Activated CD4-positive, alpha-beta T cell treated with anti-CD3 and anti-CD28 coated beads, Interleukin-2, amount 50 U/mL, for 16 hours (primary cell): ENCODE measurements at regions not wholly inside any gene's neighbourhood (a gene's known extent, or its start where the extent isn't known, plus 50 kb on each side); places are given as distances from the start of the nearest gene placed in this dataset.

Experiments used
- DNase-seq: peaks from one replicate; pipeline ENCODE4 v3.0.0-alpha.2; 2020

DNA sequence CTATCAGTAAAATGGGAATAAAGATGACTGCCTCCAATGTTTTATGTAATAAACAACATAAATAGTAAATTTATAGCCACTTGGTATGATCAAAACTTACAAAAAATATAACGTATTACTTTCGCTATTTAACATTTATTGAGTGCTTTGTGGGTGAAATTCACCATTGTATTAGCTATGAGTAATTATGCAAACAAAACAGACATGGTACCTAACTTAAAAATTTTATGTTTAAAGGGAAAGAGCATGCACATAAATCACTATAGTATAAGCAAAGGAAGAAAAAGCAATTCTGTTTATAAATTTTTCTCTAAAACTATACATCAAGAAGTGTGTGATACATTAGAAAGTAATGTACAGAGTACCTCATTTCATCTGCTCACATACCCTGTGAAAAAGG is 1046.2 kb downstream of the NCAM2 start:
- DNase-seq, result no peak

DNA sequence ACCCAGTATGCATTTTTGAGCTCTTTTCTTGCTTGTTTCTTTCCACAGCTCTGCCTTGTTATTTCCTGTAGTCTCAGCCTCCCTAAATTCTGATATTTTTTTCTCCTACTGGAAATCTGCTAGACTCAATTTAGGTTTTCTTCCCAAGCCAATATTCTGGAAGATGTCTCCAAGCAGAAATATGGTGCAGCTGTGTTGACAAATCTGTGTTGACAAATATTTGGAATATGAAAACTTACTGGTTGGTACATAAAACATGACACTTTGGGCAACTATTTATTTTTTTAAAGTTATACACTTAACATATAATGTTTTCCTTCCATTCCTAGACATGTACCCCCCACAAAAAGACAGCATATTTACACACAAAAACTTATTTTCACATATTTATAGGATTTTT is 1048.4 kb downstream of the NCAM2 start:
- no peak for DNase-seq

DNA sequence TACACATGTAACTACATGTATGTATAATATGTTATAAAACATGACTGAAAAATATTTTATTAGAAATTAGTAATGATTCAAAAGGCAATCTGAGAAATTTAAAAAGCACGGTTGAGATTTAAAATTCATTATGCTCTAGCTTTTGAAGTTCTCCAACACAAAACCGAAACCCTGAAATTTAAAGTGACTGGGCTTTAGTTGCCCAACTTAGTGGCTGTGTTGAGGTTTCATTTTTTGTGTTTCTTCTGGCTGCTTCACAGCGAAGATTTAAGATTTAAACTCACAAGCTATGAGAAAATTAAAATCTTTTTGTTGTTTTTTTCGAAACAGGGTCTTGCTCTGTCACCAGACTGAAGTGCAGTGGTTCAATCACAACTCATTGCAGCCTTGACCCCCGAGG is 1058.7 kb downstream of the NCAM2 start:
- DNase-seq, result no peak

DNA sequence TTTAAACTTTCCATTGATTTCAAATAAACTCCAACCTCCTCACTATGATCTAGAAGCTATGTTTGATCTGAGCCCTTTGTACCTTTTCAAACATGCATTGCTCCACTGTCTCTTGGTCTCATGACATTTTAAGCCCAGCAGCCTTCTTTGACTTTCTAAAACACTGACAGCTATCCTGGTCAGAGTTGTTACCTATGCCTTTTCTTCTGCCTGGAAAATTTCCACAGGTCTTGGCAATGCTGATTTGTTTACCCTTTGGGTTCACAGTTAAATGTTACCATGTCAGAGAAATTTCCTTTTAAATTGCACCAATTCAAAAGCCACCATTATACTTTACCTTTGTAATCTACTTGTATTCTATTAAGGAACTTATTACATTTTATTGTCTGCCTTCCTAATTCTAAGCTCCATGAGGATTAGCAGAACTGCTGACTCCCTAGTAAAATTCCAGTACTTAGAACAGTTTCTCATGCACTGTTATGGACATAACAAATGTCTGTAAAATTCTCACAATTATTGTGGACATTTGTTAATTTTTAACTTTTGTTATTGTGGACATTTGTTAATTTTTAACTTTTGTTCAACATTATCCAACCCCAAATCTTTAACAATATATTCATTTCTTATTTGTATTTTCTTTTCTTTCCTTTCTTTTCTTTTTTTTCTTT is 1064.4 kb downstream of the NCAM2 start:
- no peak for DNase-seq

DNA sequence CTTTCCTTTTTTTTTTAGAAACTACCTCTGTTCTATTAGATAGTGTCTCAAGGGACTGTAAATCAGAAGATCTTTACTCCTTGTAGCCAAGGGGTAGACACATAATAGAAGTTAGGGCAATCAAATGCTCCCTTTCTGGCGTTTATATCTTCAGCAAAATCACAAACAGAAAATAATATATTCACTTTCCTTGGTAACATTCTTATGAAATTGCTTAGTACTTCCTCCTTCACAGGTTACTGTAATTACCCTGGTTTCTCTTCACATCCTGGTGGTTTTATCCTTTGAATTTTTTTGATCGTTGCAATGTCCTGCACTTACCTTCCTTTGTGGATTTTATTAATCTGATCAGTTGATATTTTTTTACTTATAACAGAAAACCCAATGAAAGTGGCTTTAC is 1064.9 kb downstream of the NCAM2 start:
- no peak for DNase-seq

DNA sequence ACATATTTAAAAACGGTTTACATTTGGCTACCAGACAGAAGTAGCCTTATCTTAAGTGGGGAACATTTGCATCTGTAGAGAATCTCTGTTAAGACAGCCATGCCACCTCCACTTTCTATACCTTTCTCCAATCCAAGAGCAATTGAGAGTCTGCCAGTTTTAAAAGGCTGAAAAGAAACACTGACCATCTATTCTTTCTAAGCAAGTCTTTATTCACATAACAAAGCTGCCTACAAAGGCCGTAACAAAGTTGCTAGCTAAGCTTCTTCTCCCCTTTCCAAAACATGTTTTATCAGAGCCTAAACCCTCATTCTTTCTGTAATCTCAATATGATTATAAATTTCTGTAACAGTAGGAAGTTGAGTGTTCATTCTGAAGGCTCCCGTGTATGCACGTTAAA is 1078.3 kb downstream of the NCAM2 start:
- no peak for DNase-seq

DNA sequence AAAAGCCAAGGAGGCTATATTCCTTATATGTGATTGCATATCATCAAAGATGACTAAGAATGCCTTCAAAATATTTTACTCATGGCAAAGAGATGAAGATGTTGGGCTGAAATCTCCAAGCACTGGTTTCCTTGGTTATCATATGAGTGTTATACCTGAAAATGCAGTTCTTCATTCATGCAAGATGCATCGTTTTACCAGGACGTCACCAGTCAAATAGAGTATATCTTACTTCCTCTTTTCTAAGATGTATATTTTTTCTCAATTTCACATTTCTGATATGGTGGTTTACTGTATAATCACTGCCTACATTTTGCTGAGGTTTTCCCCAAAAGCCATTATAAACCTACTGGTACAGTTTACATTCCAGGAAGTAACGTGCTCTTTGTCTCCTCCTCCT is 1085.7 kb downstream of the NCAM2 start:
- DNase-seq, result no peak

DNA sequence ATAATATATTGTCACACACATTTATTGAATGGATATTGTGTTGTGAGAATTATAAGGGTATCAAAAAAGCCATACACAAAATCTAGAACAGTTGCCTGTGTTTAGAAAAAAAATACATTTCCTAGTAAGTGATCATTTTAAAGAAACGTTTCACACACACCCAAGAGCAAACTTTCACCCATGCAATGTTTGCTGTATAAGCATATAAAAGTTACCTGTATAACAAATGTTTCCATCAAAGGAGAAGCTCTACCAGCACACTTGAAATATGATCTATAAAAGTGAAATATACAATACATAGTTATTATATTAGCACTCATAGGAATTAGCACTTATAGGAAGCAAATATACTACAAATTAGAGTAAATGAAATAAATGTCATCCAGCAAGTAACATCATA is 1098.1 kb downstream of the NCAM2 start:
- DNase-seq, result no peak

DNA sequence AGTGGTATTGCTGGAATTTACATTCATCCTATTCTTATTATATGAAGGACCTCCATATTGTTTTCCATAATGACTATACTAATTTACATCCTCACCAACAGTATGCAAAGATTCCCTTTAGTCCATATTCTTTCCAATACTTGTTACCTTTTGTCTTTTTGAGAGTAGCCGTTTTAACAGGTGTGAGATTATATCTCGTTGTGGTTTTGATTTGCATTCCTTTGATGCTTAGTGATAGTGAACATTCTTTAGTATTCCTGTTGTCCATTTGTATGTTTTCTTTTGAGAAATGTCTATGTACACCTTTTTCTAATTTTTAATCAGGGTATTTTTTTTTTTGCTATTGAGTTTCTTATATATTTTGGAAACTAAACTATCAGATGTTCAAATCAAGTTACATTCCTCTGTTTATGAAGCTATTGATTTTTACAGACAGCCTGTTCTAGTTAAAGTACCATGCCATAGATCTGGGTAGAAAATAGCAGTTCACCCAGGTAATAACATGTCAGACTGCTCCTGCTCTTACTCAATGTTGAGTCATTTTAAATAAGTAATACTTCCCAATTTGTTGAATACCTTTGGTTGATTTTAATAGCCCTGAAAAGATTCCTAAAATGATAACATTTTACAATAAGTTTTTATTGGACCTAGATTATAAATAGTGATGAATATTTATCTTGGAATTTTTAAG is 1108.7 kb downstream of the NCAM2 start:
- no peak for DNase-seq

DNA sequence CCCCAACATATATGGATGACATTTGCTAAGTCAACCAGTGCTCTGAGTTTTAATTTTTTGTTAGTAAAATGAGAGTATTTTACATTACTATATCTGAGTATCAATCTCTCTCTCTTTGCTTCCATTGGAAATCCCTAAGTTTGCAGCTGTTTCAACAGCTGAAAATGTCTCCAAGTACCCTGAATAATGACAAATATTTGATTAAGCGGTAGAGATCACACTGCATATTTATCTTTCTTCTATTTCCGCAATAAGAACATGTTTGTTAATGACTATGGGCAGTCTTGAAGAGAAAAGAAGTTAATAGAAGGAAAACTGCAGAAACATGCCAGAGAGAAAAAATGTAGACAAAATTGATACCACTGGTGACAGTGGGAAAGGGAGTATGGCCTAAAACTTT is 1117.5 kb downstream of the NCAM2 start:
- no peak for DNase-seq

DNA sequence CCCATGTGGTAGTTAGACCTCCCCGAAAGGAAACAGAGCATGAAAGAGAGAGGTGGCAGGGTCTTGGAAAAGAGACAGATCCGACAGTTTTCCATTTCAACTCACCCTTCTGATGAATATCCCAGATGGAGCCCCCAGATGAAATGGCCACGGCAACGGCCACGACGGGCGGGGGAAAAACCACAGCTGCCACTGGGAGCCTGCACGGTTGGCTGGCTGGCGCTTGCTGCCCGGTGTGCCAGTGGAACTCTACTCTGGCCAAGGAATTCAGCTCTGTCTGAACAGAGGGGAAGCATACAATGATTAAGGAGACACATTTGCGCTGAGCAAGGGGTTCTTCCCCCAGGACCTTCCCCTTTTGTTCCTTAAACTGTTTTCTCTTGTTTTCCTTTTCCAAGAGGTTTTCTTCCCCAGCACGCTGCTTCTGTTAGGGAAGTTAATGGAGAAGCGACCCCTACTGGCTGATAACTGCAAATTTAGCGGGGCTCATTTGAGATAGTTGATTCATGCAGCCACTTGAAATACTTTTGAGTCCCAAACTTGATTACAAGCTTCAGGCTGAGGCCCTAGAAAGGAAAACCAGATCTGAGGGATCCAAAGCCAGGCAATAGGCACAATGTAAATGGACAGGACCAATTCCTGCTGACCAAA is 1122.5 kb downstream of the NCAM2 start:
- no peak for DNase-seq

DNA sequence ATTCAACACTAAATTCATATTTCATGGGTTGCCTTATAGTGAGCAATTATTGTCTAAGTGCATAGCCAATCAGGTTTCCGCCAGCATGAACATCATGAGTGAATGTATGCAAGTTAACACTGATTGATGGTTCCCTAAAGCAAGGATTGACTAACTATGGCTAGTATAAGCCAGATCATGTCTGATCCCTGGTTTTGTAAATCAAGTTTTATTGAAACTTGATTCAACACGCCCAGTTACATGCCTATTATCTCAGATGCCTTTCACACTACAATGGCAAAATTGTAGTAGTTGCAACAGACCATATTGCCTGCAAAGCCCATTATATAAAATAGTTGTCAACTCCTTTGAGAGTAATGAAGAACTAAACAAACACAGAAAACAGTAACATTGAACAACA is 1127.4 kb downstream of the NCAM2 start:
- no peak for DNase-seq

DNA sequence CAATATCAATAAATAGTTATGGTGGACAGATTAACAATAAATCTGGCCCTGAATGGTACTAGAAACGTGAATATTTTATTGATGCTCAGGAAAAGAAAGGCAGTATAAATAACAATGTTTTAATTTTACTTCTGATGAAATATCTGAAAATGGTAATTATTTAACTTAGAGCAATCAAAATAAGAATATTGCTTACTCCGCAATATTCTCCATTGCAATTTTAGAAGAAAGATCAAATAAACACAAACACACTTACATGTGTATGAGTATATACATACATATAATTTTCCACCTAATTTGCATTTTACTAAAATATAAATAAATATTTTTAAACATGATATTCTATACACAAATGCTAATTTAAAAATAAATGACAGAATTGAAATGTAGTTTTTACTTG is 1130.5 kb downstream of the NCAM2 start:
- no peak for DNase-seq

DNA sequence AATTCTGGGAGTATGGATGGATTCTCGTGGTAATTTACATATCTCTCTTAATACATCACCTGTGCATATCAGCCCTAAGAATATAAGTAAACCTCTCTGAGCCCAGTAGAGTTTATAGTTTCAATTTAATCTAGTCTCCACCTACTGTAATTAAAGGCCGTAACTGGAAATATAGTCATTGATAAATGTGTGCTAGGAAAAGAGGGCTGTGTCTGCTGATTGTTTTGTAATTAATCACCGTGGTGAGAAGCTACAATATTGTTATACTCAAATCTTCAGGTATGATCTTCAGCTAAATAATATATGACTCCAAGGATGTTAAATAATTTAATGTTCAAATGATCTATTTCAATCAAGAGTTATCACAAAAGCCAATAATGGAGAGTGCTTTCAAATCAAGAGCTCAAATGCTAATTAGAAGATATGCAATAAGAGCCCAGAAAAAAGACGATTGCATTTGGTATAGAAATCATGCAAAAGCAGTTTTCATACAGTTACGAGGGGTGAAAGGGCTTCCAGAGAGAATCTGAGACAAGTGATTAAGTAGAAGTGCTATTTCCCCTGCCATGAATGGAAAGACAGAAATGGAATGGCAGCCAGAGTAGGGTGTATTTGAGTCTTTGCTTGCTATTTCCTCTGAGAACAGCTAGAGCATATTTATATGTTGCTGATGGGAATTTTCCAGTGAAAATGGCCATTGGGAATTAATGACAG is 1134.3 kb downstream of the NCAM2 start:
- no peak for DNase-seq

DNA sequence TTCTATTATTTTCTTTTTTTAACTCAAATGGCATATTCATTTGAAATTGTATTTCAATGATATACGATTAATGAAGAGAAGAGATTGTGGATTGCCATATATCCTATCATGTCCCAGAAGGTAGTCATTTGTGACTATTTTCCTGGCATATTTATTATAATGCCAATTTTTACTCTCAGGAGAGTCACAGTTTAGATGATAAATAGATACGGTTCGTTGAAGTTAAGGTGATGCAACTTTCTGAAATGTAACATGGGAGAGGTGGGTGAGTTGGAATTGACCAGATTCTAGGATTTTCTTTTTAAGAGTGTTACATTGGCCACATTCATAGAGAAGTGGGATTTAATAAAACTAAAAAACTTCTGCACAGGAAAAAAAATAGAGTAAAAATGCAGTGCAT is 1138.5 kb downstream of the NCAM2 start:
- DNase-seq, result no peak

DNA sequence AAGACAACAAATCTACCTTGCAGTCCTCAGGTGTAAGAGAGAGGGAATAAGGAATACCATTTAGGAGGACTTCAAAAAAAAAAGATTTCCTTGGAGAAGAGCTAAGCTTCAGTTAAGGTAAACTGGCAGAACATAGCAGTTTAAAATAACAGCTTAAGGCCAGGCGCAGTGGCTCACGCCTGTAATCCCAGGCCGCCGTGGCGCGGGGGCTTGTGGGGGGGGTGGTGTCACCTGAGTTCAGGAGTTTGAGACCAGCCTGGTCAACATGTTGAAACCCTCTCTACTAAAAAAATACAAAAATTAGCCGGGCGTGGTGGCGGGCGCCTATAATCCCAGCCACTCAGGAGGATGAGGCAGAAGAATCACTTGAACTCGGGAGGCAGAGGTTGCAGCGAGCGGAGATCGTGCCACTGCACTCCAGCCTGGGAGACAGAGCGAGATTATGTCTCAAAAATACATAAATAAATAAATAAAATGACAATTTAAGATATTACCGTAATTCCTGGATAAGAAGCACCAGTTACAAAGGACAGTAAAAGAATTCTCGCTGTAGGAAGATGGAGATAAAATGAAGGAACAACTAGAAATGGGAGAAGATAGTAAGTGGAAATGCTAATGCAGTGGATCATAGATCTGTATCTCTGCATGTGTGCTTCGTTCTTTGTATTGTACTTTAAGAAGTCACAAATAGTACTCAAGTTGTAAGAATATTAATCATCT is 1140.2 kb downstream of the NCAM2 start:
- DNase-seq, result no peak

DNA sequence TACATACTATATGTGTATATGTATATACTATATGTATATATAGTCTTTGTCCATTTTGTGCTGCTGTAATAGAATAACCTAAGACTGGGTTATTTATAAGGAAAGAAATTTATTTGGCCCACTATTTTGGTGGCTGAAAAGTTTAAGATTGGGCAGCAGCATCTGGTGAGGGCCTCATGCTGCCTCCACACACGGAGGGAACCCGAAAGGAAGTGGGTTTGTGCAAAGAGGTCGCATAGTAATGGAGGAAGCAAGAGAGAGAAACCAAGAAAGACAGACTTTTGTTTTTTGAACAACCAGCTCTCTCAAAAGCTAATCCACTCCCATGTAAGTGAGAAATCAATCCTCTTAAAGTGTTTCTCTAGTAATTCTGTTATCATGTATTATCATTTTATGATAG is 1147.3 kb downstream of the NCAM2 start:
- no peak for DNase-seq

DNA sequence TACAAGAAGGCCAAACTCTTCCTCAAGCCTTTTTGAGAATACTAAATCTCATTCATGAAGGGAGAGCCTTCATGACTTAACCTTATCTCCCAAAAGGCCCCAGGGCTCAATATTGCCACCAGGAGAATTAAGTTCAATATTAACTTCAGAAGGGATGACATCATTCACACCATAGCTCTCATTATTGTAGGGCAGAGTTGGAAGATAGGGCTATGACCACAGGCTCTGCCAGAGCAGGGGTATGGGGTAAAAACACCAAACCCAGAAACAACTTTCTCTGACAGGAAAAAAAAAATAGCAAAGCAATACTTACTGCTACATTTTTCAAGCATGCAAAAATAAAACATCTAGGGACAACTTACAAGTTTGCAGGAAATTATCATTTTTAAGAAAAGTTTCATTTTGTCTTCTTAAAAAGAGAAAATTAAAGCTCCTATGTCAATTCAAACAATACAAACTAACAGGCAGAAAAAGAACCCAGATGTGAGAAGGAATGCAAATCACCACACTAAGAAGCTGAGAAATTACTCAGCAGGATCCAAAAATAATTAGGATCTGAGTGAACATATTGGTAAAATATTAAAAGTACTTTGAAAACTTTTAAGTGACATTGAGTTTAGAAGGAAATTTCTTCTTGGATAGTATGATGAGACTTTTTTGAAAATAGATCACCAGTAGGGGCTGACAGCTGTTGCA is 1156.5 kb downstream of the NCAM2 start:
- no peak for DNase-seq

DNA sequence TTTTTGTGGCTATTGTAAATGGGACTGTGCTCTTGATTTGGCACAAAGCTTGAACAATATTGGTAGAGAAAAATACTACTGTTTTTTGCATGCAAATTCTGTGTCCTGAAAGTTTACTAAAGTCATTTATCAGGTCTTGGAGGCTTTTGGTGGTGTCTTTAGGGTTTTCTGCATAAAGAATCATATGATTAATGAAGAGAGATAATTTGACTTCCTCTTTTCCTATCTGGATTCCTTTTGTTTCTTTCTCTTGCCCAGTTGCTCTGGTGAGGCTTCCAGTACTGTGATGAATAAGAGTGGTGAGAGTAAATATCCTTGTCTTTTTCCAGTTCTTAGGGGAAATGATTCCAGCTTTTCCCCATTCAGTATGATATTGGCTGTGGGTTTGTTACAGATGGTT is 1166.7 kb downstream of the NCAM2 start:
- no peak for DNase-seq

DNA sequence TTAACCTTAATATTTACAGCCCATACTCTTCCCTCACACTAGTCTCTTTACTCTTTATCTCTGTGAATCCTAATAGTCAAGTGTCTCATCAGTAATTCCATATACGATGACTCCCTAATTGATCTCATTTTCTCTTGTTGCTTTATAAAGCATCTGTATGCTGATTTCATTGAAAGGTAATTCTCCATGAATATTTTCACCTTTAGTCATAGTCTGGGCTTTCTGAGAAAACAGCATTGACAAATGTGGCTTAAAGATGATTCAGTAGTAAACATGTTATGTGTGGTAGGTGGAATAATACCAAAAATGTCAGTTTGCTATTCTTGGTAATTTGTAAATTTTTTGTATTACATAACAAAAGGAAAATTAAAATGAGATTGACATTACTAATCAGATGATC is 1176.5 kb downstream of the NCAM2 start:
- no peak for DNase-seq

DNA sequence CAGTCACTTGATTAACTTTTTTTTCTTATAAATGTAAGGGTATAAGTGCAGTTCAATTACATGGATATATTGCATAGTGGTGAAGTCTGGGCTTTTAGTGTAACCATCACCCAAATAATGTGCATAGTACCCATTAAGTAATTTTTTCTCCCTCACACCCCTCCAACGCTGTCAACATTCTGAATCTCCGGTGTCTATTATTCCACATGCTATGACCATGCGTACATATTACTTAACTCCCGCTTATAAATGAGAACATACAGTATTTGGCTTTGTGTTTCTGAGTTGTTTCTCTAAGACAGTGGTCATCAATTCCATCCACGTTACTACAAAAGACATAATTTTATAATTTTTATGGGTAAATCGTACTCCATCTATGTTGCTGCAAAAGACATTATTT is 1191.1 kb downstream of the NCAM2 start:
- no peak for DNase-seq

DNA sequence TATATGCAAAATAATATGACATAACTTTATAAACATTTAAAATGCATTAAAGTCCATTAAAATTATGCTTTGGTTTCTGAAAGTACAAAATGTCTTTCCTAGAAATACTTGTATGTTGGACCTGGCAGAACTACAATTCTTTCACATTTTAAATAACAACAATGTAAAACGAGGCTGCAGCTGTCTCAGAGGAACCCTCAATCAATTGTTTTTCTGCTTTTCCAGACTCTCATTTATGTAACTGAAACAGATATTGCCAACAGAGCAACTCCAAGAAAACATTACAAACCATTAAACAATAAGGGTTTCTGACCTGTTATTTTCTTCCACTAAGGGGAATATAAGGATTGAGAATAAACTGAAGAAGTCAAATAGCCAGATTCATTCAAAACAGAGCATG is 1193.4 kb downstream of the NCAM2 start:
- no peak for DNase-seq

DNA sequence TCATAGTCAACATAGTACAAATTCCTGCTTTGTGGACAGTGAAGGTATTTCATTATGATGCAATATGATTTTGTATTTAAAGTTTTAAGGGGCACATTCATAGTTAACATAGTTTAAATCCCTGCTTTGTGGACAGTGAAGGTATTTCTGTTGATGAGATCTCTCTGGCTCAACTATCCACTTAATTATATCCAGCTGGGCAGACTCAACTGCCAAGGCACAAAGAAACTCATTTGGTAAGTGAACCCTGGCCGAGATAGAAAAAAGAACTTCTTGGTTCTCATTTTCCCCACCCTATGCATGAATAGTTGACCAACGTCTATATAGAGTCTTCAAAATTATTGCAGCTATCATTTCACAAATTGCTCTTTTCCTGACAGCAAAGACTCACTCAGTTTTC is 1194.6 kb downstream of the NCAM2 start:
- no peak for DNase-seq
